ENCODE measurements at regions not wholly inside any gene's neighbourhood (a gene's known extent, or its start where the extent isn't known, plus 50 kb on each side); places are given as distances from the start of the nearest gene placed in this dataset.

- ChIA-PET POLR2A (no interaction called here), CTCF (interaction anchor here (0.5 to 1.3 kb wide), 4 partner anchors 21 to 90 kb away, joined by 3 to 5 read pairs (median 4); no protein-coding TSS in a partner anchor)
- Histone ChIP-seq H3K27ac (ENCODE audit: extremely low read depth, low read depth, low read length) (peak overlapping the region; percentile 66; the same call in 1 of the 2 replicates), H3K9me3 (ENCODE audit: control insufficient read depth, insufficient read depth, low read depth, low read length) (no peaks in the 10 kb centered on the region), H3K4me3 (ENCODE audit: low read depth, low read length) (peak overlapping the region; percentile 83), H3K4me1 (ENCODE audit: control insufficient read depth, insufficient read depth, low read length) (peaks cover 7% of the 10 kb centered on the region; the same call in 1 of the 2 replicates), H3K36me3 (ENCODE audit: control insufficient read depth in 2 of 2, insufficient read depth in 1 of 2, low read length in 2 of 2) (no peaks in the 10 kb centered on the region)
- TF ChIP-seq ZNF449 (tag by site-specific recombination; IDR thresholded peaks at IDR 0.05) (no peak), MZF1 (tag by site-specific recombination; IDR thresholded peaks at IDR 0.05; ENCODE audit: borderline replicate concordance) (peak; percentile 49; the same call in 1 of the 2 replicates), ZSCAN30 (tag by site-specific recombination; IDR thresholded peaks at IDR 0.05) (peak; percentile 73), GLIS2 (tag by site-specific recombination; IDR thresholded peaks at IDR 0.05) (peak; percentile 80), ZNF398 (tag by site-specific recombination; IDR thresholded peaks at IDR 0.05) (peak; percentile 85), ZBTB11 (tag by site-specific recombination; conservative IDR thresholded peaks at IDR 0.05; ENCODE audit: low read depth) (peak; percentile 31; the same call in 1 of the 2 replicates), GLIS1 (tag by site-specific recombination; IDR thresholded peaks at IDR 0.05) (peak; percentile 72), CTCF (tag by site-specific recombination; IDR thresholded peaks at IDR 0.05) (peak; percentile 79), PATZ1 (tag by site-specific recombination; IDR thresholded peaks at IDR 0.05) (peak; percentile 55; the same call in 1 of the 2 replicates), SP2 (tag by site-specific recombination; IDR thresholded peaks at IDR 0.05) (peak; percentile 54), ZBTB8A (tag by site-specific recombination; IDR thresholded peaks at IDR 0.05) (peak; percentile 54), ZBTB10 (tag by site-specific recombination; IDR thresholded peaks at IDR 0.05) (0 out of 2 replicates have a peak, but pooled peaks have one; percentile 24), ZNF830 (tag by site-specific recombination; IDR thresholded peaks at IDR 0.05; ENCODE audit: low read depth) (no peak), ZNF341 (tag by site-specific recombination; IDR thresholded peaks at IDR 0.05; ENCODE audit: low read depth) (peak; percentile 48), ZXDB (tag by site-specific recombination; IDR thresholded peaks at IDR 0.05) (0 out of 2 replicates have a peak, but pooled peaks have one; percentile 13), SP7 (tag by site-specific recombination; IDR thresholded peaks at IDR 0.05) (0 out of 2 replicates have a peak, but pooled peaks have one; percentile 20), ZNF624 (tag by site-specific recombination; IDR thresholded peaks at IDR 0.05) (no peak), ZBTB17 (tag by site-specific recombination; IDR thresholded peaks at IDR 0.05) (peak; percentile 19; the same call in 1 of the 2 replicates), SP3 (tag by site-specific recombination; IDR thresholded peaks at IDR 0.05) (0 out of 2 replicates have a peak, but pooled peaks have one; percentile 32), ZNF2 (tag by site-specific recombination; IDR thresholded peaks at IDR 0.05) (no peak), ZNF335 (tag by site-specific recombination; conservative IDR thresholded peaks at IDR 0.05) (peak; percentile 75), ZNF548 (tag by site-specific recombination; IDR thresholded peaks at IDR 0.05) (no peak)
These were observed 200.9 kb upstream of the CAND1 start for GRCh38 chr12:67068204-67068731.
